DOHH2 (cell line): ENCODE measurements at regions not wholly inside any gene's neighbourhood (a gene's known extent, or its start where the extent isn't known, plus 50 kb on each side); places are given as distances from the start of the nearest gene placed in this dataset.

Source experiments
- H3F3A ChIP-seq: fragments of 200-600 bp; sonication (generic), shearing (Covaris generic); 2 replicates; pipeline ENCODE4 v1.6.0; 2016; ENCODE audit warnings: antibody characterized with exemption, mild to moderate bottlenecking; ENCODE audit not compliant: control insufficient read depth, insufficient read depth
- H3K27ac ChIP-seq: fragments of 200-600 bp; sonication (generic); 2 replicates; pipeline ENCODE4 v1.5.1; 2014; ENCODE audit warnings: low read depth, mild to moderate bottlenecking, low read length, moderate library complexity
- H3K27me3 ChIP-seq: fragments of 200-600 bp; sonication (generic); 2 replicates; pipeline ENCODE4 v1.6.1; 2014; ENCODE audit warnings: mild to moderate bottlenecking, low read length, mixed read lengths; ENCODE audit not compliant: control insufficient read depth
- H3K36me3 ChIP-seq: fragments of 200-600 bp; sonication (generic); 2 replicates; pipeline ENCODE4 v1.6.1; 2014; ENCODE audit warnings: mild to moderate bottlenecking, low read length, moderate library complexity, mixed read lengths; ENCODE audit not compliant: control insufficient read depth
- H3K4me1 ChIP-seq: fragments of 200-600 bp; sonication (generic); 2 replicates; pipeline ENCODE4 v1.6.1; 2014; ENCODE audit warnings: mild to moderate bottlenecking, low read length, mixed read lengths; ENCODE audit not compliant: control insufficient read depth
- H3K4me2 ChIP-seq: fragments of 200-600 bp; sonication (generic); 2 replicates; pipeline ENCODE4 v1.6.0; 2014; ENCODE audit warnings: mild to moderate bottlenecking, low read length, moderate library complexity
- H3K4me3 ChIP-seq: fragments of 200-600 bp; sonication (generic); 2 replicates; pipeline ENCODE4 v1.5.1; 2014; ENCODE audit warnings: mild to moderate bottlenecking, low read length, mixed read lengths
- H3K79me2 ChIP-seq: fragments of 200-600 bp; sonication (generic); 2 replicates; pipeline ENCODE4 v1.6.1; 2014; ENCODE audit warnings: mild to moderate bottlenecking, low read length, mixed read lengths; ENCODE audit not compliant: control insufficient read depth
- H3K9me2 ChIP-seq: fragments of 200-600 bp; sonication (generic); replicated peaks from 2 replicates; pipeline ENCODE4 v1.6.1; 2014; ENCODE audit warnings: mild to moderate bottlenecking, low read length, mixed read lengths; ENCODE audit not compliant: control insufficient read depth
- H3K9me3 ChIP-seq: fragments of 200-600 bp; sonication (generic); 2 replicates; pipeline ENCODE4 v1.6.1; 2014; ENCODE audit warnings: antibody characterized with exemption, low read length, mixed read lengths; ENCODE audit not compliant: control insufficient read depth, insufficient read depth
- H4K20me1 ChIP-seq: fragments of 200-600 bp; sonication (generic); 2 replicates; pipeline ENCODE4 v1.6.0; 2014; ENCODE audit warnings: low read depth, mild to moderate bottlenecking, antibody characterized with exemption, low read length, moderate library complexity; ENCODE audit not compliant: control insufficient read depth, insufficient read depth
- EZH2phosphoT487 ChIP-seq: fragments of 200-600 bp; sonication (generic); IDR thresholded peaks from 2 replicates; pipeline ENCODE4 v1.6.1; 2017; ENCODE audit warnings: borderline replicate concordance, mild to moderate bottlenecking, antibody characterized with exemption, low read length, moderate library complexity, mixed read lengths
- TF ChIP-seq, protein P1 (sequence below): fragments of 200-600 bp; sonication (generic); IDR thresholded peaks from one replicate; pipeline ENCODE4 v1.5.1; 2014; ENCODE audit warnings: antibody characterized with exemption, mild to moderate bottlenecking, low read depth, low read length; ENCODE audit not compliant: poor library complexity, severe bottlenecking

GRCh38 chr13:72540881-72541280, 186.5 kb downstream of the MZT1 start:
- H3K27ac ChIP-seq = no peak overlapping the region
- H3K79me2 ChIP-seq = no peaks in the 10 kb centered on the region
- H3F3A ChIP-seq = no peaks in the 10 kb centered on the region
- H3K4me2 ChIP-seq = no peak overlapping the region
- H3K27me3 ChIP-seq = no peaks in the 10 kb centered on the region
- H3K4me3 ChIP-seq = no peak overlapping the region
- H3K36me3 ChIP-seq = no peaks in the 10 kb centered on the region
- H4K20me1 ChIP-seq = no peaks in the 10 kb centered on the region
- no peaks in the 10 kb centered on the region for H3K9me3 ChIP-seq
- no peaks in the 10 kb centered on the region for H3K9me2 ChIP-seq
- TF ChIP-seq EZH2phosphoT487 = no peak
- TF ChIP-seq, protein P1, sequence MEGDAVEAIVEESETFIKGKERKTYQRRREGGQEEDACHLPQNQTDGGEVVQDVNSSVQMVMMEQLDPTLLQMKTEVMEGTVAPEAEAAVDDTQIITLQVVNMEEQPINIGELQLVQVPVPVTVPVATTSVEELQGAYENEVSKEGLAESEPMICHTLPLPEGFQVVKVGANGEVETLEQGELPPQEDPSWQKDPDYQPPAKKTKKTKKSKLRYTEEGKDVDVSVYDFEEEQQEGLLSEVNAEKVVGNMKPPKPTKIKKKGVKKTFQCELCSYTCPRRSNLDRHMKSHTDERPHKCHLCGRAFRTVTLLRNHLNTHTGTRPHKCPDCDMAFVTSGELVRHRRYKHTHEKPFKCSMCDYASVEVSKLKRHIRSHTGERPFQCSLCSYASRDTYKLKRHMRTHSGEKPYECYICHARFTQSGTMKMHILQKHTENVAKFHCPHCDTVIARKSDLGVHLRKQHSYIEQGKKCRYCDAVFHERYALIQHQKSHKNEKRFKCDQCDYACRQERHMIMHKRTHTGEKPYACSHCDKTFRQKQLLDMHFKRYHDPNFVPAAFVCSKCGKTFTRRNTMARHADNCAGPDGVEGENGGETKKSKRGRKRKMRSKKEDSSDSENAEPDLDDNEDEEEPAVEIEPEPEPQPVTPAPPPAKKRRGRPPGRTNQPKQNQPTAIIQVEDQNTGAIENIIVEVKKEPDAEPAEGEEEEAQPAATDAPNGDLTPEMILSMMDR = no peak
- no peaks in the 10 kb centered on the region for H3K4me1 ChIP-seq

GRCh38 chr13:72539925-72540324, 187.5 kb downstream of the MZT1 start:
- no peaks in the 10 kb centered on the region for H3K9me2 ChIP-seq
- H3K4me1 ChIP-seq = no peaks in the 10 kb centered on the region
- H3F3A ChIP-seq = no peaks in the 10 kb centered on the region
- TF ChIP-seq EZH2phosphoT487 = no peak
- TF ChIP-seq, protein P1 = no peak
- no peak overlapping the region for H3K4me3 ChIP-seq
- no peaks in the 10 kb centered on the region for H3K9me3 ChIP-seq
- no peaks in the 10 kb centered on the region for H3K36me3 ChIP-seq
- H3K4me2 ChIP-seq = no peak overlapping the region
- no peaks in the 10 kb centered on the region for H3K27me3 ChIP-seq
- no peaks in the 10 kb centered on the region for H3K79me2 ChIP-seq
- no peaks in the 10 kb centered on the region for H4K20me1 ChIP-seq
- H3K27ac ChIP-seq = no peak overlapping the region

- H3F3A ChIP-seq = no peaks in the 10 kb centered on the region
- no peaks in the 10 kb centered on the region for H4K20me1 ChIP-seq
- H3K9me2 ChIP-seq = no peaks in the 10 kb centered on the region
- no peaks in the 10 kb centered on the region for H3K27me3 ChIP-seq
- H3K79me2 ChIP-seq = no peaks in the 10 kb centered on the region
- H3K9me3 ChIP-seq = no peaks in the 10 kb centered on the region
- no peak overlapping the region for H3K27ac ChIP-seq
- TF ChIP-seq EZH2phosphoT487 = no peak
- TF ChIP-seq, protein P1 = no peak
- no peaks in the 10 kb centered on the region for H3K36me3 ChIP-seq
- H3K4me1 ChIP-seq = no peaks in the 10 kb centered on the region
- H3K4me3 ChIP-seq = no peak overlapping the region
- H3K4me2 ChIP-seq = no peak overlapping the region
Observed at GRCh38 chr13:72537782-72538181, 189.6 kb downstream of the MZT1 start.

DNA sequence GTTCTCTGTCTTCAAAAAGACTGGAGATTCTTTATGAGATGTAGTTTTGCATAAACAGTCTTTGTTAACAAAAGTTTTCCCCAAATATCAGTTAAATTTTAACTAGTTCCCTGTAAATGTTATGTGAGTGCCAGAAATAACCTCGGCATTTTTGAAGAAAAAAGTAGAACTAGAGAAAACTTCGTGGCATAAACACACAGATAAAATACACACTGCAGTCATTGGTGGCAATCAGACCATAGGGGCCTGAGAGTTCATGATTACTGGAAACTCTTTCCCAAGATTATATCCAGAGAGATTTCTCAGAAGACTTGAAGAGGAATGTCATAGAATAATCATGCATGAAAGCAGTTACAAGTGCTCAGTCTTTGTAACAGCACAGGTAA, 190.0 kb downstream of the MZT1 start:
- H3K4me3 ChIP-seq = no peak overlapping the region
- no peak overlapping the region for H3K4me2 ChIP-seq
- no peaks in the 10 kb centered on the region for H3F3A ChIP-seq
- H3K27me3 ChIP-seq = no peaks in the 10 kb centered on the region
- TF ChIP-seq, protein P1 = no peak
- no peak for TF ChIP-seq EZH2phosphoT487
- H4K20me1 ChIP-seq = no peaks in the 10 kb centered on the region
- no peaks in the 10 kb centered on the region for H3K79me2 ChIP-seq
- no peaks in the 10 kb centered on the region for H3K9me3 ChIP-seq
- H3K27ac ChIP-seq = no peak overlapping the region
- no peaks in the 10 kb centered on the region for H3K9me2 ChIP-seq
- H3K4me1 ChIP-seq = no peaks in the 10 kb centered on the region
- no peaks in the 10 kb centered on the region for H3K36me3 ChIP-seq
